ENCODE measurements at regions not wholly inside any gene's neighbourhood (a gene's known extent, or its start where the extent isn't known, plus 50 kb on each side); places are given as distances from the start of the nearest gene placed in this dataset.

GRCh38 chr4:108432418-108432817 lies 188.0 kb upstream of the RPL34 start:
- intact Hi-C loops (cut with DNase I): no loop called here
- no peaks in the 10 kb centered on the region for H3K27me3 ChIP-seq (replicated peaks; ENCODE audit: insufficient read depth)
- 83% methylated on average over 3 of the region's 3 CpGs for WGBS
- TF ChIP-seq POLR2AphosphoS5 (IDR thresholded peaks at IDR 0.05) (no peak), CTCF (IDR thresholded peaks at IDR 0.05) (no peak), POLR2A (IDR thresholded peaks at IDR 0.05) (no peak)
- no peaks in the 10 kb centered on the region for H3K9me3 ChIP-seq
- no peak overlapping the region for H3K27ac ChIP-seq
- H3K4me1 ChIP-seq (replicated peaks): no peaks in the 10 kb centered on the region
- no peaks in the 10 kb centered on the region for H3K36me3 ChIP-seq
- no peak overlapping the region for H3K4me3 ChIP-seq
- DNase-seq (ENCODE audit: low spot score): no peak

GRCh38 chr4:108431986-108432385 lies 188.4 kb upstream of the RPL34 start:
- Histone ChIP-seq H3K4me3 (no peak overlapping the region), H3K27me3 (replicated peaks; ENCODE audit: insufficient read depth) (no peaks in the 10 kb centered on the region), H3K36me3 (no peaks in the 10 kb centered on the region), H3K4me1 (replicated peaks) (no peaks in the 10 kb centered on the region), H3K27ac (no peak overlapping the region), H3K9me3 (no peaks in the 10 kb centered on the region)
- TF ChIP-seq POLR2AphosphoS5 (IDR thresholded peaks at IDR 0.05): no peak
- no peak for TF ChIP-seq POLR2A (IDR thresholded peaks at IDR 0.05)
- TF ChIP-seq CTCF (IDR thresholded peaks at IDR 0.05): no peak
- 89% methylated on average over 1 of the region's 1 CpG for whole genome bisulfite sequencing
- intact Hi-C loops (cut with DNase I): no loop called here
- DNase-seq (ENCODE audit: low spot score): no peak

- intact Hi-C loops (cut with DNase I): no loop called here
- H3K9me3 ChIP-seq: no peaks in the 10 kb centered on the region
Measured at GRCh38 chr4:108430921-108431320, 189.5 kb upstream of the RPL34 start.

GRCh38 chr4:108429662-108430061 lies 190.7 kb upstream of the RPL34 start:
- Histone ChIP-seq H3K9me3 (no peaks in the 10 kb centered on the region), H3K4me3 (no peak overlapping the region), H3K36me3 (no peaks in the 10 kb centered on the region), H3K27ac (no peak overlapping the region), H3K4me1 (replicated peaks) (no peaks in the 10 kb centered on the region), H3K27me3 (replicated peaks; ENCODE audit: insufficient read depth) (no peaks in the 10 kb centered on the region)
- TF ChIP-seq POLR2A (IDR thresholded peaks at IDR 0.05) (no peak), CTCF (IDR thresholded peaks at IDR 0.05) (no peak), POLR2AphosphoS5 (IDR thresholded peaks at IDR 0.05) (no peak)
- DNase-seq (ENCODE audit: low spot score): no peak
- 85% methylated on average over 1 of the region's 1 CpG for WGBS
- intact Hi-C loops (cut with DNase I): no loop called here

More at GRCh38 chr4:108430921-108431320, 189.5 kb upstream of the RPL34 start:
- TF ChIP-seq POLR2A (IDR thresholded peaks at IDR 0.05) (no peak), POLR2AphosphoS5 (IDR thresholded peaks at IDR 0.05) (no peak), CTCF (IDR thresholded peaks at IDR 0.05) (no peak)
- Histone ChIP-seq H3K27ac (no peak overlapping the region), H3K4me3 (no peak overlapping the region), H3K4me1 (replicated peaks) (no peaks in the 10 kb centered on the region), H3K36me3 (no peaks in the 10 kb centered on the region), H3K27me3 (replicated peaks; ENCODE audit: insufficient read depth) (no peaks in the 10 kb centered on the region)
- WGBS: 92% methylated on average over 3 of the region's 3 CpGs
- no peak for DNase-seq (ENCODE audit: low spot score)

GRCh38 chr4:108428923-108429322 lies 191.5 kb upstream of the RPL34 start:
- Histone ChIP-seq H3K4me3 (no peak overlapping the region), H3K27me3 (replicated peaks; ENCODE audit: insufficient read depth) (no peaks in the 10 kb centered on the region), H3K4me1 (replicated peaks) (no peaks in the 10 kb centered on the region), H3K27ac (no peak overlapping the region), H3K9me3 (no peaks in the 10 kb centered on the region), H3K36me3 (no peaks in the 10 kb centered on the region)
- TF ChIP-seq POLR2A (IDR thresholded peaks at IDR 0.05) (no peak), CTCF (IDR thresholded peaks at IDR 0.05) (no peak), POLR2AphosphoS5 (IDR thresholded peaks at IDR 0.05) (no peak)
- DNase-seq (ENCODE audit: low spot score): no peak
- intact Hi-C loops (cut with DNase I): no loop called here
- 89% methylated on average over 3 of the region's 3 CpGs for WGBS

Data from prostate gland (tissue), 2 donors.